Adrenal gland (tissue), 5 donors: ENCODE measurements at regions not wholly inside any gene's neighbourhood (a gene's known extent, or its start where the extent isn't known, plus 50 kb on each side); places are given as distances from the start of the nearest gene placed in this dataset.

Source experiments
- CTCF ChIP-seq, 6 experiments: fragments of 450-650 bp in 4 of 6; fragments of 200-600 bp in 2 of 6; sonication (generic) in 1 of 6; IDR thresholded peaks; 1 replicate in 5 of 6; 2 replicates in 1 of 6; pipeline versions ENCODE4 v1.5.1 to v1.8.0; 2016 to 2021; ENCODE audit warnings: antibody characterized with exemption in 6 of 6, mild to moderate bottlenecking in 2 of 6, moderate library complexity in 1 of 6
- POLR2A ChIP-seq, 2 donors: fragments of 450-650 bp; IDR thresholded peaks; one replicate each; pipeline ENCODE4 v1.6.1; 2017; ENCODE audit warnings: antibody characterized with exemption in 2 of 2, mild to moderate bottlenecking in 2 of 2, moderate library complexity in 1 of 2
- donor health status: DM: no; HTN: no; CAD: no.

DNA sequence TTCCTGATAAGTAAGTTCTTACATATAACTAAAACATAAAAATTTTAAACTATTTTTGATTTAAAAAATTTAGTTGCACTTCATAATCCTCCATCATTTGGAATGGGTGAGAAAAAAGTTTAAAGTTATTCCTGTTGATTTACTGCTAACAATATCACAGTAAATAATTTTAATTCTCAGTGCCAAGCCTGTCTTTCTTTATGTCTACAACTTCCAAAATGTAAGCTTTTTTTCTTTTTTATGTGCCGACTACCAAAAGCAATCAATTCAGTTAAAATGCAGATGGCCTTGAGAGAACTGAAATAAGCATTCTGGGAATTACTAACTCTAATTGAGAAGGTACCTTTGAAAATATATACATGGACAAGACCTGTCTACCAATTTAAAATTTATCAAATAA, 1224.3 kb upstream of the B3GALT2 start:
- no peak for TF ChIP-seq POLR2A (IDR thresholded peaks at IDR 0.05)
- TF ChIP-seq CTCF (IDR thresholded peaks at IDR 0.05), result no peak
